Activated T-helper 17 cell treated with anti-CD3 and anti-CD28 coated beads, Interleukin-2, amount 50 U/mL, for 72 hours (primary cell): ENCODE measurements at regions not wholly inside any gene's neighbourhood (a gene's known extent, or its start where the extent isn't known, plus 50 kb on each side); places are given as distances from the start of the nearest gene placed in this dataset.
"Not testable (repeated sequence)": the region's sequence is repeated elsewhere in the genome, so short reads cannot be mapped to it uniquely, and the experiment has no call there.

Experiments used
- ATAC-seq: fragments of 150-1000 bp; cut with Tn5 transposase; replicated peaks from 2 replicates; pipeline ENCODE4 v1.10.0; 2021; ENCODE audit warnings: mild to moderate bottlenecking, moderate library complexity
- H3K27ac Mint-ChIP-seq: one replicate; pipeline ENCODE4 v1.8.0; 2022; ENCODE audit warnings: mixed read lengths
- H3K27me3 Mint-ChIP-seq: one replicate; pipeline ENCODE4 v1.8.0; 2022; ENCODE audit warnings: mixed read lengths
- H3K36me3 Mint-ChIP-seq: one replicate; pipeline ENCODE4 v1.8.0; 2022; ENCODE audit warnings: low read depth, mild to moderate bottlenecking, mixed read lengths
- H3K4me1 Mint-ChIP-seq: one replicate; pipeline ENCODE4 v1.8.0; 2022; ENCODE audit warnings: mixed read lengths
- H3K4me3 Mint-ChIP-seq: one replicate; pipeline ENCODE4 v1.8.0; 2022; ENCODE audit warnings: mild to moderate bottlenecking, mixed read lengths
- H3K9me3 Mint-ChIP-seq: one replicate; pipeline ENCODE4 v1.8.0; 2022; ENCODE audit warnings: mixed read lengths

- no peaks in the 10 kb centered on the region for H3K9me3 Mint-ChIP-seq
- H3K4me1 Mint-ChIP-seq, result no peaks in the 10 kb centered on the region
- ATAC-seq, result no peak
- H3K36me3 Mint-ChIP-seq, result no peaks in the 10 kb centered on the region
- H3K27ac Mint-ChIP-seq, result no peak overlapping the region
- H3K4me3 Mint-ChIP-seq, result no peak overlapping the region
- H3K27me3 Mint-ChIP-seq, result no peaks in the 10 kb centered on the region
Measured at GRCh38 chr2:8125741-8126711, 555.8 kb upstream of the ID2 start.

- H3K9me3 Mint-ChIP-seq, result no peaks in the 10 kb centered on the region
- ATAC-seq, result no peak
- no peak overlapping the region for H3K27ac Mint-ChIP-seq
- H3K27me3 Mint-ChIP-seq, result no peaks in the 10 kb centered on the region
- no peaks in the 10 kb centered on the region for H3K36me3 Mint-ChIP-seq
- no peak overlapping the region for H3K4me3 Mint-ChIP-seq
- no peaks in the 10 kb centered on the region for H3K4me1 Mint-ChIP-seq
Measured at GRCh38 chr2:8126783-8127182, 555.1 kb upstream of the ID2 start.

- not testable (repeated sequence) for ATAC-seq, H3K4me1 Mint-ChIP-seq, H3K9me3 Mint-ChIP-seq, H3K27ac Mint-ChIP-seq, H3K4me3 Mint-ChIP-seq, H3K27me3 Mint-ChIP-seq, H3K36me3 Mint-ChIP-seq
Measured at GRCh38 chr2:8131423-8131822, 550.4 kb upstream of the ID2 start.

GRCh38 chr2:8132351-8132831, 549.5 kb upstream of the ID2 start:
- H3K9me3 Mint-ChIP-seq, result no peaks in the 10 kb centered on the region
- no peak overlapping the region for H3K4me3 Mint-ChIP-seq
- no peak for ATAC-seq
- peaks cover 5% of the 10 kb centered on the region for H3K4me1 Mint-ChIP-seq
- no peaks in the 10 kb centered on the region for H3K27me3 Mint-ChIP-seq
- no peaks in the 10 kb centered on the region for H3K36me3 Mint-ChIP-seq
- H3K27ac Mint-ChIP-seq, result no peak overlapping the region

GRCh38 chr2:8132879-8133278, 549.0 kb upstream of the ID2 start:
- H3K4me3 Mint-ChIP-seq, result no peak overlapping the region
- H3K27me3 Mint-ChIP-seq, result no peaks in the 10 kb centered on the region
- H3K36me3 Mint-ChIP-seq, result no peaks in the 10 kb centered on the region
- H3K27ac Mint-ChIP-seq, result no peak overlapping the region
- no peaks in the 10 kb centered on the region for H3K9me3 Mint-ChIP-seq
- H3K4me1 Mint-ChIP-seq, result peaks cover 5% of the 10 kb centered on the region
- ATAC-seq, result no peak

- Mint-ChIP-seq H3K36me3 (no peaks in the 10 kb centered on the region), H3K27ac (no peak overlapping the region), H3K4me3 (no peak overlapping the region), H3K27me3 (no peaks in the 10 kb centered on the region), H3K9me3 (no peaks in the 10 kb centered on the region), H3K4me1 (peaks cover 5% of the 10 kb centered on the region)
- no peak for ATAC-seq
Measured at GRCh38 chr2:8133363-8133762, 548.5 kb upstream of the ID2 start.

- ATAC-seq, result no peak
- Mint-ChIP-seq H3K4me1 (peaks cover 5% of the 10 kb centered on the region), H3K4me3 (no peak overlapping the region), H3K27ac (peak overlapping the region; percentile 15), H3K27me3 (no peaks in the 10 kb centered on the region), H3K9me3 (no peaks in the 10 kb centered on the region), H3K36me3 (no peaks in the 10 kb centered on the region)
Measured at GRCh38 chr2:8133913-8134472, 547.9 kb upstream of the ID2 start.

- Mint-ChIP-seq H3K27ac (peak overlapping the region; percentile 15), H3K27me3 (no peaks in the 10 kb centered on the region), H3K4me3 (no peak overlapping the region), H3K36me3 (no peaks in the 10 kb centered on the region), H3K4me1 (peaks cover 5% of the 10 kb centered on the region), H3K9me3 (no peaks in the 10 kb centered on the region)
- no peak for ATAC-seq
Measured at GRCh38 chr2:8134473-8134932, 547.4 kb upstream of the ID2 start.

GRCh38 chr2:8134985-8135682, 546.7 kb upstream of the ID2 start:
- Mint-ChIP-seq H3K9me3 (no peaks in the 10 kb centered on the region), H3K4me3 (no peak overlapping the region), H3K36me3 (no peaks in the 10 kb centered on the region), H3K27me3 (no peaks in the 10 kb centered on the region), H3K27ac (peak overlapping the region; percentile 18), H3K4me1 (peaks cover 5% of the 10 kb centered on the region)
- ATAC-seq, result no peak

- H3K9me3 Mint-ChIP-seq, result no peaks in the 10 kb centered on the region
- H3K36me3 Mint-ChIP-seq, result no peaks in the 10 kb centered on the region
- no peak overlapping the region for H3K27ac Mint-ChIP-seq
- H3K4me1 Mint-ChIP-seq, result peaks cover 5% of the 10 kb centered on the region
- no peak overlapping the region for H3K4me3 Mint-ChIP-seq
- no peaks in the 10 kb centered on the region for H3K27me3 Mint-ChIP-seq
- no peak for ATAC-seq
Measured at GRCh38 chr2:8137801-8138200, 544.1 kb upstream of the ID2 start.

- H3K4me1 Mint-ChIP-seq, result peaks cover 5% of the 10 kb centered on the region
- H3K27ac Mint-ChIP-seq, result no peak overlapping the region
- no peaks in the 10 kb centered on the region for H3K9me3 Mint-ChIP-seq
- no peaks in the 10 kb centered on the region for H3K27me3 Mint-ChIP-seq
- H3K4me3 Mint-ChIP-seq, result no peak overlapping the region
- no peaks in the 10 kb centered on the region for H3K36me3 Mint-ChIP-seq
- no peak for ATAC-seq
Measured at GRCh38 chr2:8138525-8138922, 543.3 kb upstream of the ID2 start.

GRCh38 chr2:8138923-8139667, 542.8 kb upstream of the ID2 start:
- ATAC-seq, result no peak
- Mint-ChIP-seq H3K9me3 (no peaks in the 10 kb centered on the region), H3K27me3 (no peaks in the 10 kb centered on the region), H3K4me1 (peaks cover 5% of the 10 kb centered on the region), H3K4me3 (no peak overlapping the region), H3K36me3 (no peaks in the 10 kb centered on the region), H3K27ac (no peak overlapping the region)

- Mint-ChIP-seq H3K36me3 (no peaks in the 10 kb centered on the region), H3K27ac (no peak overlapping the region), H3K4me1 (peaks cover 9% of the 10 kb centered on the region), H3K4me3 (no peak overlapping the region), H3K27me3 (no peaks in the 10 kb centered on the region), H3K9me3 (no peaks in the 10 kb centered on the region)
- ATAC-seq, result no peak
Measured at GRCh38 chr2:8139668-8140200, 542.1 kb upstream of the ID2 start.
